IMR-90 (cell line): ENCODE measurements at regions not wholly inside any gene's neighbourhood (a gene's known extent, or its start where the extent isn't known, plus 50 kb on each side); places are given as distances from the start of the nearest gene placed in this dataset.

ENCODE experiments used
- ATAC-seq: fragments of 200-7000 bp; cut with Tn5 transposase; 2 replicates; pipeline ENCODE4 v1.9.1; 2020; ENCODE audit warnings: low read depth, mild to moderate bottlenecking, moderate library complexity
- BruUV-seq: library from RNA; stranded (reverse); fragments of 400-500 nt; replicated peaks from 2 replicates; lab custom pipeline; 2021; lab: Mats Ljungman, UMichigan
- CTCF ChIA-PET: fragments of 300-600 bp; formaldehyde crosslinking; extraction: SDS; loops from one replicate; lab custom pipeline; 2021; ENCODE audit warnings: antibody characterized with exemption; lab: Yijun Ruan, JAX
- POLR2A ChIA-PET: fragments of 300-600 bp; sonication (Branson Sonifier 250); formaldehyde crosslinking; loops from one replicate; lab custom pipeline; 2022; ENCODE audit warnings: antibody characterized with exemption; ENCODE audit not compliant: unreplicated experiment; lab: Charles Lee
- DNase-seq: peaks from one replicate; pipeline ENCODE4 v3.0.0; 2013
- H2AFZ ChIP-seq: replicated peaks from 2 replicates; pipeline ENCODE3; 2013; ENCODE audit warnings: low read length, mild to moderate bottlenecking; ENCODE audit not compliant: poor library complexity
- H2AK5ac ChIP-seq: 2 replicates; pipeline ENCODE4 v1.6.1; 2013; ENCODE audit warnings: low read depth, low read length, inconsistent platforms
- H2AK9ac ChIP-seq: replicated peaks from 2 replicates; pipeline ENCODE3; 2013; ENCODE audit warnings: mild to moderate bottlenecking, low read depth, low read length, moderate library complexity; ENCODE audit not compliant: poor library complexity
- H2BK120ac ChIP-seq: 2 replicates; pipeline ENCODE4 v1.6.1; 2013; ENCODE audit warnings: low read depth, low read length, inconsistent platforms
- H2BK15ac ChIP-seq: 3 replicates; pipeline ENCODE4 v1.6.1; 2013; ENCODE audit warnings: low read depth, low read length, inconsistent platforms
- H2BK20ac ChIP-seq: 2 replicates; pipeline ENCODE4 v1.6.1; 2013; ENCODE audit warnings: low read depth, mild to moderate bottlenecking, inconsistent platforms, low read length, moderate library complexity
- H2BK5ac ChIP-seq: 2 replicates; pipeline ENCODE4 v1.6.1; 2013; ENCODE audit warnings: mild to moderate bottlenecking, low read depth, low read length, inconsistent platforms; ENCODE audit not compliant: poor library complexity, severe bottlenecking
- H3K14ac ChIP-seq: replicated peaks from 2 replicates; pipeline ENCODE4 v1.6.1; 2013; ENCODE audit warnings: low read depth, low read length, inconsistent platforms
- H3K18ac ChIP-seq: 2 replicates; pipeline ENCODE4 v1.6.1; 2013; ENCODE audit warnings: low read depth, low read length, control low read depth
- H3K23ac ChIP-seq: 2 replicates; pipeline ENCODE4 v1.6.1; 2013; ENCODE audit warnings: low read depth, low read length, inconsistent platforms
- H3K27ac ChIP-seq: 2 replicates; pipeline ENCODE4 v1.5.1; 2013; ENCODE audit warnings: mild to moderate bottlenecking, control low read depth, low read length; ENCODE audit not compliant: insufficient read depth
- H3K27me3 ChIP-seq: 2 replicates; pipeline ENCODE4 v1.6.1; 2013; ENCODE audit warnings: low read length; ENCODE audit not compliant: control insufficient read depth, insufficient read depth
- H3K36me3 ChIP-seq: 2 replicates; pipeline ENCODE4 v1.6.1; 2013; ENCODE audit warnings: low read length, mixed read lengths; ENCODE audit not compliant: control insufficient read depth, insufficient read depth
- H3K4ac ChIP-seq: 2 replicates; pipeline ENCODE4 v1.6.1; 2013; ENCODE audit warnings: low read depth, low read length, inconsistent platforms
- H3K4me1 ChIP-seq: 2 replicates; pipeline ENCODE4 v1.6.1; 2013; ENCODE audit warnings: low read length, mixed read lengths; ENCODE audit not compliant: control insufficient read depth, insufficient read depth
- H3K4me2 ChIP-seq: 2 replicates; pipeline ENCODE4 v1.6.1; 2013; ENCODE audit warnings: low read depth, mild to moderate bottlenecking, control low read depth, low read length, moderate library complexity
- H3K4me3 ChIP-seq: 2 replicates; pipeline ENCODE4 v1.5.1; 2013; ENCODE audit warnings: low read depth, mild to moderate bottlenecking, control low read depth, low read length, moderate library complexity; ENCODE audit not compliant: insufficient read depth
- H3K56ac ChIP-seq: 2 replicates; pipeline ENCODE4 v1.6.1; 2013; ENCODE audit warnings: low read length, inconsistent platforms; ENCODE audit not compliant: insufficient read depth; ENCODE audit errors: extremely low read depth
- H3K79me1 ChIP-seq, 2 experiments: 2 replicates each; pipeline ENCODE4 v1.6.1; 2013; ENCODE audit warnings: low read length in 2 of 2, inconsistent platforms in 1 of 2, low read depth in 1 of 2
- H3K9ac ChIP-seq: 2 replicates; pipeline ENCODE4 v1.6.1; 2013; ENCODE audit warnings: low read depth, low read length, control low read depth
- H3K9me1 ChIP-seq: 2 replicates; pipeline ENCODE4 v1.6.1; 2013; ENCODE audit warnings: low read length, inconsistent platforms; ENCODE audit not compliant: insufficient read depth
- H3K9me3 ChIP-seq: 2 replicates; pipeline ENCODE4 v1.6.1; 2013; ENCODE audit warnings: low read length; ENCODE audit not compliant: control insufficient read depth, insufficient read depth
- H4K20me1 ChIP-seq: 2 replicates; pipeline ENCODE4 v1.6.1; 2013; ENCODE audit warnings: low read length, inconsistent platforms; ENCODE audit not compliant: insufficient read depth
- H4K5ac ChIP-seq: 2 replicates; pipeline ENCODE4 v1.6.1; 2013; ENCODE audit warnings: mild to moderate bottlenecking, low read depth, low read length, control low read depth
- H4K8ac ChIP-seq, 2 experiments: 2 replicates each; pipeline ENCODE4 v1.6.1; 2013; ENCODE audit warnings: low read depth in 2 of 2, low read length in 2 of 2, control low read depth in 1 of 2, inconsistent platforms in 1 of 2
- H4K91ac ChIP-seq: 2 replicates; pipeline ENCODE4 v1.6.1; 2013; ENCODE audit warnings: low read depth, low read length, inconsistent platforms; ENCODE audit not compliant: insufficient read depth
- BHLHE40 ChIP-seq: fragments of 150-350 bp; IDR thresholded peaks from 2 replicates; pipeline ENCODE4 v1.6.1; 2016; ENCODE audit warnings: mild to moderate bottlenecking, low read depth, low read length
- CEBPB ChIP-seq: IDR thresholded peaks from 2 replicates; pipeline ENCODE4 v1.6.1; 2012; ENCODE audit warnings: low read depth, low read length, improper control_type of control experiment
- CHD1 ChIP-seq: IDR thresholded peaks from 2 replicates; pipeline ENCODE4 v1.6.1; 2012; ENCODE audit warnings: low read depth, low read length, improper control_type of control experiment
- CTCF ChIP-seq: conservative IDR thresholded peaks from 2 replicates; pipeline ENCODE4 v1.5.1; 2012; ENCODE audit warnings: mild to moderate bottlenecking, low read depth, low read length, improper control_type of control experiment
- ELK1 ChIP-seq: fragments of 150-350 bp; IDR thresholded peaks from 2 replicates; pipeline ENCODE4 v1.6.1; 2016; ENCODE audit warnings: low read depth, mild to moderate bottlenecking, low read length, moderate library complexity, borderline replicate concordance
- FOS ChIP-seq: fragments of 150-350 bp; IDR thresholded peaks from 2 replicates; pipeline ENCODE4 v1.6.1; 2016; ENCODE audit warnings: low read depth, low read length
- MAZ ChIP-seq: IDR thresholded peaks from 2 replicates; pipeline ENCODE4 v1.6.1; 2012; ENCODE audit warnings: low read depth, mild to moderate bottlenecking, low read length, improper control_type of control experiment, moderate library complexity, borderline replicate concordance
- MXI1 ChIP-seq: IDR thresholded peaks from 2 replicates; pipeline ENCODE4 v1.6.1; 2012; ENCODE audit warnings: low read depth, mild to moderate bottlenecking, low read length, moderate library complexity, borderline replicate concordance
- NFE2L2 ChIP-seq: fragments of 150-350 bp; IDR thresholded peaks from 2 replicates; pipeline ENCODE4 v1.6.1; 2016; ENCODE audit warnings: low read depth, mild to moderate bottlenecking, low read length
- POLR2A ChIP-seq: IDR thresholded peaks from 2 replicates; pipeline ENCODE4 v1.6.1; 2012; ENCODE audit warnings: mild to moderate bottlenecking, low read depth, low read length
- RCOR1 ChIP-seq: IDR thresholded peaks from 2 replicates; pipeline ENCODE4 v1.6.1; 2012; ENCODE audit warnings: mild to moderate bottlenecking, low read length, improper control_type of control experiment; ENCODE audit not compliant: insufficient replicate concordance
- RFX5 ChIP-seq: IDR thresholded peaks from 2 replicates; pipeline ENCODE4 v1.8.0; 2012; ENCODE audit warnings: low read depth, mild to moderate bottlenecking, low read length, moderate library complexity
- SMC3 ChIP-seq: fragments of 150-350 bp; IDR thresholded peaks from 2 replicates; pipeline ENCODE4 v1.6.1; 2016; ENCODE audit warnings: low read depth, mild to moderate bottlenecking, antibody characterized with exemption, low read length, moderate library complexity
- USF2 ChIP-seq: fragments of 150-350 bp; IDR thresholded peaks from 2 replicates; pipeline ENCODE4 v1.6.1; 2017; ENCODE audit warnings: mild to moderate bottlenecking, antibody characterized with exemption, low read length, low read depth
- WGBS, 2 experiments: methylation state at CpG; one replicate each; pipeline versions ENCODE4 v1.1.5 to v1.1.7; 2013; ENCODE audit warnings: missing lambda C conversion rate in 2 of 2; ENCODE audit not compliant: insufficient read length in 1 of 2; ENCODE audit errors: extremely low coverage in 2 of 2; 5-methylcytosine and 5-hydroxymethylcytosine counted together
- dilution Hi-C: fragments of 300-500 bp; cut with HindIII; formaldehyde crosslinking; loops from one replicate; pipeline ENCODE4 v1.14.3; 2018; ENCODE audit warnings: low sequenced_read_pairs; ENCODE audit not compliant: unreplicated experiment
- in situ Hi-C: fragments of 300-500 bp; cut with MboI; formaldehyde crosslinking; loops from 3 replicates; pipeline ENCODE4 v1.14.3; 2019; ENCODE audit warnings: low sequenced_read_pairs, inconsistent platforms, mixed read lengths
- intact Hi-C: fragments of 100-400 bp; cut with micrococcal nuclease; formaldehyde crosslinking; loops from 2 replicates; pipeline ENCODE4 v1.10.0; 2022

- Histone ChIP-seq H3K9me1 (no peaks in the 10 kb centered on the region), H3K18ac (no peak overlapping the region), H4K91ac (no peak overlapping the region), H3K4ac (no peak overlapping the region), H3K27me3 (no peaks in the 10 kb centered on the region), H2AK5ac (no peak overlapping the region), H4K8ac (no peak overlapping the region), H4K20me1 (no peaks in the 10 kb centered on the region), H3K4me2 (no peak overlapping the region), H3K79me1 (no peaks in the 10 kb centered on the region), H3K9ac (no peak overlapping the region), H2BK15ac (no peak overlapping the region), H3K4me3 (no peak overlapping the region), H2BK120ac (no peak overlapping the region), H3K27ac (no peak overlapping the region), H3K14ac (no peak overlapping the region), H2AK9ac (no peak overlapping the region), H3K56ac (no peak overlapping the region), H2BK20ac (no peak overlapping the region), H4K5ac (no peak overlapping the region), H3K4me1 (no peaks in the 10 kb centered on the region), H3K36me3 (no peaks in the 10 kb centered on the region), H3K23ac (no peak overlapping the region), H2AFZ (no peak overlapping the region), H3K9me3 (no peaks in the 10 kb centered on the region), H2BK5ac (no peak overlapping the region)
- DNase-seq (no peak), ATAC-seq (no peak)
- ChIA-PET CTCF (no interaction called here), POLR2A (no interaction called here)
- dilution Hi-C loops (no loop called here), intact Hi-C loops (no loop called here), in situ Hi-C loops (no loop called here)
- BruUV-seq, result no TSS peak
- TF ChIP-seq USF2 (no peak), BHLHE40 (no peak), RFX5 (no peak), CEBPB (no peak), ELK1 (no peak), FOS (no peak), POLR2A (no peak), SMC3 (no peak), CTCF (no peak), CHD1 (no peak), MAZ (no peak), RCOR1 (no peak), NFE2L2 (no peak), MXI1 (no peak)
- WGBS, 2 experiments, result no CpG with 5 or more reads among the region's 3 CpGs
Observed at GRCh38 chr2:144875290-144875969, 355.5 kb upstream of the ZEB2 start.
